Prostate gland (tissue), 2 donors: ENCODE measurements at regions not wholly inside any gene's neighbourhood (a gene's known extent, or its start where the extent isn't known, plus 50 kb on each side); places are given as distances from the start of the nearest gene placed in this dataset.

Experiments
- CTCF ChIP-seq, 4 experiments: fragments of 200-600 bp in 2 of 4; fragments of 450-650 bp in 2 of 4; sonication (generic) in 2 of 4; IDR thresholded peaks; 1 replicate in 3 of 4; 2 replicates in 1 of 4; pipeline ENCODE4 v1.5.1; 2016 to 2019; ENCODE audit warnings: antibody characterized with exemption in 4 of 4, mild to moderate bottlenecking in 2 of 4, moderate library complexity in 2 of 4
- POLR2A ChIP-seq: fragments of 450-650 bp; IDR thresholded peaks from one replicate; pipeline ENCODE4 v1.6.1; 2016; ENCODE audit warnings: antibody characterized with exemption, mild to moderate bottlenecking

GRCh38 chr13:72473321-72473720 lies 254.1 kb downstream of the MZT1 start:
- TF ChIP-seq POLR2A (no peak), CTCF (IDR thresholded peaks at IDR 0.05) (no peak)
